Right renal cortex interstitium (tissue), 3 donors: ENCODE measurements at regions not wholly inside any gene's neighbourhood (a gene's known extent, or its start where the extent isn't known, plus 50 kb on each side); places are given as distances from the start of the nearest gene placed in this dataset.
"Not testable (repeated sequence)": the region's sequence is repeated elsewhere in the genome, so short reads cannot be mapped to it uniquely, and the experiment has no call there.

ENCODE experiments used
- DNase-seq, 3 donors: peaks; one replicate each; pipeline ENCODE4 v3.0.0-alpha.2; 2013; ENCODE audit warnings: low read depth in 3 of 3, low spot score in 2 of 3

GRCh38 chr12:131659484-131659883 is 51.4 kb upstream of the SFSWAP start:
- not testable (repeated sequence) for DNase-seq

GRCh38 chr12:131659976-131660375 is 50.9 kb upstream of the SFSWAP start:
- not testable (repeated sequence) for DNase-seq

- DNase-seq = not testable (repeated sequence)
Measured at GRCh38 chr12:131660401-131660800, 50.5 kb upstream of the SFSWAP start.
